ENCODE measurements at regions not wholly inside any gene's neighbourhood (a gene's known extent, or its start where the extent isn't known, plus 50 kb on each side); places are given as distances from the start of the nearest gene placed in this dataset.

GRCh38 chr14:26338231-26338630 is 259.6 kb downstream of the NOVA1 start:
- no TSS peak for BruUV-seq (replicated peaks)
- no peaks in the 10 kb centered on the region for H3K79me2 ChIP-seq (ENCODE audit: control insufficient read depth, insufficient read depth, low read length)
- H3K27ac ChIP-seq (ENCODE audit: insufficient read depth, low read depth, low read length) = no peak overlapping the region
- no peaks in the 10 kb centered on the region for H3K36me3 ChIP-seq (ENCODE audit: control insufficient read depth in 2 of 2, extremely low read depth in 1 of 2, insufficient read depth in 2 of 2, low read length in 2 of 2)
- no peaks in the 10 kb centered on the region for H3K9me3 ChIP-seq (replicated peaks; ENCODE audit: control insufficient read depth, insufficient read depth, low read length)
- no peaks in the 10 kb centered on the region for H3K4me1 ChIP-seq (ENCODE audit: control insufficient read depth, extremely low read depth, insufficient read depth, low read length)
- H3K9ac ChIP-seq (replicated peaks; ENCODE audit: extremely low read depth, insufficient read depth, low read length) = no peak overlapping the region
- FAIRE-seq (no peak), DNase-seq (ENCODE audit: low read depth, low spot score) (no peak)
- ChIA-PET POLR2A (no interaction called here), CTCF (no interaction called here)
- no peaks in the 10 kb centered on the region for H3K9me1 ChIP-seq (replicated peaks; ENCODE audit: control insufficient read depth, extremely low read depth, insufficient read depth, low read length)
- dilution Hi-C loops (cut with MboI; ENCODE audit: extremely low pct_ligation_motif_present, low sequenced_read_pairs) (no loop called here), intact Hi-C loops (cut with micrococcal nuclease) (no loop called here)
- H2AFZ ChIP-seq (ENCODE audit: low read depth, low read length) = no peak overlapping the region
- TF ChIP-seq POLR2A (IDR thresholded peaks at IDR 0.05; ENCODE audit: low read depth, low read length) (no peak), JUN (IDR thresholded peaks at IDR 0.05; ENCODE audit: borderline replicate concordance, insufficient read depth, insufficient read length, low read depth) (no peak), EZH2 (IDR thresholded peaks at IDR 0.05; ENCODE audit: borderline replicate concordance, low read depth, low read length, severe bottlenecking) (no peak), GATA2 (IDR thresholded peaks at IDR 0.05; ENCODE audit: insufficient read depth, insufficient read length, low read depth, low read length) (no peak), FOS (IDR thresholded peaks at IDR 0.05; ENCODE audit: borderline replicate concordance, insufficient read depth, low read length) (no peak), POLR2AphosphoS5 (IDR thresholded peaks at IDR 0.05; ENCODE audit: insufficient read depth, low read depth, low read length) (no peak)
- no peaks in the 10 kb centered on the region for H3K27me3 ChIP-seq (ENCODE audit: control insufficient read depth in 2 of 2, insufficient read depth in 2 of 2, low read length in 2 of 2)
- no peak overlapping the region for H3K4me3 ChIP-seq (replicated peaks in 1 of 3; ENCODE audit: insufficient read depth in 1 of 3, low read depth in 1 of 3, low read length in 3 of 3)
- no peak overlapping the region for H3K4me2 ChIP-seq (ENCODE audit: insufficient read depth, low read length)
- H4K20me1 ChIP-seq (replicated peaks; ENCODE audit: control insufficient read depth, extremely low read depth, insufficient read depth, low read length) = no peaks in the 10 kb centered on the region

GRCh38 chr14:26334288-26334687 is 263.5 kb downstream of the NOVA1 start:
- Histone ChIP-seq H3K9me1 (replicated peaks; ENCODE audit: control insufficient read depth, extremely low read depth, insufficient read depth, low read length) (no peaks in the 10 kb centered on the region), H3K27ac (ENCODE audit: insufficient read depth, low read depth, low read length) (no peak overlapping the region), H3K4me3 (replicated peaks in 1 of 3; ENCODE audit: insufficient read depth in 1 of 3, low read depth in 1 of 3, low read length in 3 of 3) (no peak overlapping the region), H3K4me2 (ENCODE audit: insufficient read depth, low read length) (no peak overlapping the region), H4K20me1 (replicated peaks; ENCODE audit: control insufficient read depth, extremely low read depth, insufficient read depth, low read length) (no peaks in the 10 kb centered on the region), H2AFZ (ENCODE audit: low read depth, low read length) (no peak overlapping the region), H3K9me3 (replicated peaks; ENCODE audit: control insufficient read depth, insufficient read depth, low read length) (no peaks in the 10 kb centered on the region), H3K79me2 (ENCODE audit: control insufficient read depth, insufficient read depth, low read length) (no peaks in the 10 kb centered on the region), H3K36me3 (ENCODE audit: control insufficient read depth in 2 of 2, extremely low read depth in 1 of 2, insufficient read depth in 2 of 2, low read length in 2 of 2) (no peaks in the 10 kb centered on the region), H3K27me3 (ENCODE audit: control insufficient read depth in 2 of 2, insufficient read depth in 2 of 2, low read length in 2 of 2) (peaks cover 0 to 2% of the 10 kb centered on the region in 2 experiments), H3K9ac (replicated peaks; ENCODE audit: extremely low read depth, insufficient read depth, low read length) (no peak overlapping the region), H3K4me1 (ENCODE audit: control insufficient read depth, extremely low read depth, insufficient read depth, low read length) (no peaks in the 10 kb centered on the region)
- ChIA-PET POLR2A (no interaction called here), CTCF (no interaction called here)
- BruUV-seq (replicated peaks) = no TSS peak
- intact Hi-C loops (cut with micrococcal nuclease) = no loop called here
- dilution Hi-C loops (cut with MboI; ENCODE audit: extremely low pct_ligation_motif_present, low sequenced_read_pairs) = no loop called here
- no peak for DNase-seq (ENCODE audit: low read depth, low spot score)
- no peak for FAIRE-seq
- TF ChIP-seq POLR2AphosphoS5 (IDR thresholded peaks at IDR 0.05; ENCODE audit: insufficient read depth, low read depth, low read length) = no peak
- TF ChIP-seq MYC (IDR thresholded peaks at IDR 0.05; ENCODE audit: low read depth, low read length) = no peak
- TF ChIP-seq FOS (IDR thresholded peaks at IDR 0.05; ENCODE audit: borderline replicate concordance, insufficient read depth, low read length) = no peak
- no peak for TF ChIP-seq POLR2A (IDR thresholded peaks at IDR 0.05; ENCODE audit: low read depth, low read length)
- TF ChIP-seq GATA2 (IDR thresholded peaks at IDR 0.05; ENCODE audit: insufficient read depth, insufficient read length, low read depth, low read length) = no peak
- no peak for TF ChIP-seq EZH2 (IDR thresholded peaks at IDR 0.05; ENCODE audit: borderline replicate concordance, low read depth, low read length, severe bottlenecking)
- TF ChIP-seq MAX (IDR thresholded peaks at IDR 0.05; ENCODE audit: insufficient read depth, insufficient read length) = no peak
- no peak for TF ChIP-seq JUN (IDR thresholded peaks at IDR 0.05; ENCODE audit: borderline replicate concordance, insufficient read depth, insufficient read length, low read depth)
- TF ChIP-seq CTCF (IDR thresholded peaks at IDR 0.05; ENCODE audit: extremely low read depth in 1 of 2, insufficient read depth in 1 of 2, low read depth in 1 of 2, low read length in 2 of 2) = no peak
